ENCODE measurements at regions not wholly inside any gene's neighbourhood (a gene's known extent, or its start where the extent isn't known, plus 50 kb on each side); places are given as distances from the start of the nearest gene placed in this dataset.

DNA sequence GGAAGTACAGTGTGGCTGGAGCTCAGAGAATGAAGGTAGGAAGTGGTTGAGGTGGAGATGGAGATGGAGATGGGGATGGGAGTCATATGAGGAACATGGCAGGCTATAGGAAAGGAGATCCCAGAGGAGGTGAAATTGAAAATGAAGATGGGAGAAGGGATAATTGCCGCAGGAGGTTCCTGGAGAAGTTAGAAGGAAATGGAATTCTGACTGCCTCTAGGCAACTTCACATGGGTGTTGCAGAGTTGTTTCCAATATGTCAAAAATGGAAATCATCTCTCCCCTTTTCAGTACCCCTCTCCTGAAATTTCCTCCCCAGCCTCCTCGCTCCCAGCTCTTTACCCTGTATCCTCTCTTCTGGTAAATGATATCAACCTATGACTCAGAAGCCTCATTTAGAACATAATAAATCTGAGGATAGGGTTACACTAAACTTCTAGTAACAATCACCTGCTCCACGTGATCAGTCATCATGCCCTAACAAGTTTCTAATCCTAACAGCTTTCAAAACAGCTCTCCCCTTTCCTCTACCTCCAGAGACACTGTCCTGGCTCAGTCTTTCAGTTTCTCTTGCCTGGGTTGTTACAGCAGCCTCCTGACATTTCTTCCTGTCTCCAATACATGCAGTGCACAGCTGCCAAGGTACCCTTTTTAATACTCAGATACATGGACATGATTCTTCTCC lies 201.9 kb upstream of the RBMS1 start:
- TF ChIP-seq GATA3 (IDR thresholded peaks at IDR 0.05; ENCODE audit: low read depth, low read length), result no peak
- TF ChIP-seq GATA2 (IDR thresholded peaks at IDR 0.05; ENCODE audit: low read depth, low read length), result no peak
